GM19238 (cell line): ENCODE measurements at regions not wholly inside any gene's neighbourhood (a gene's known extent, or its start where the extent isn't known, plus 50 kb on each side); places are given as distances from the start of the nearest gene placed in this dataset.

ENCODE experiments used
- DNase-seq: peaks from one replicate; pipeline ENCODE4 v3.0.0; 2011; ENCODE audit warnings: low spot score; ENCODE audit not compliant: insufficient read length

GRCh38 chr11:32161293-32161692, 70.4 kb downstream of the RCN1 start:
- DNase-seq = no peak

GRCh38 chr11:32162351-32162750, 71.5 kb downstream of the RCN1 start:
- no peak for DNase-seq

- no peak for DNase-seq
Observed at GRCh38 chr11:32162906-32163305, 72.0 kb downstream of the RCN1 start.

- DNase-seq = no peak
Observed at GRCh38 chr11:32163557-32163956, 72.7 kb downstream of the RCN1 start.

GRCh38 chr11:32164836-32165235, 74.0 kb downstream of the RCN1 start:
- DNase-seq = no peak

- DNase-seq = no peak
Observed at GRCh38 chr11:32168924-32169323, 78.0 kb downstream of the RCN1 start.

GRCh38 chr11:32171445-32171844, 80.6 kb downstream of the RCN1 start:
- DNase-seq = no peak

- no peak for DNase-seq
Observed at GRCh38 chr11:32172041-32172847, 81.4 kb downstream of the RCN1 start.

GRCh38 chr11:32172848-32173834, 82.3 kb downstream of the RCN1 start:
- no peak for DNase-seq

GRCh38 chr11:32173977-32174376, 83.1 kb downstream of the RCN1 start:
- DNase-seq = no peak

- DNase-seq = peak; percentile 49
Observed at GRCh38 chr11:32176223-32176934, 85.5 kb downstream of the RCN1 start.

GRCh38 chr11:32178692-32179091, 87.8 kb downstream of the RCN1 start:
- no peak for DNase-seq

- DNase-seq = no peak
Observed at GRCh38 chr11:32183512-32183911, 92.6 kb downstream of the RCN1 start.

- DNase-seq = no peak
Observed at GRCh38 chr11:32184041-32184722, 93.3 kb downstream of the RCN1 start.

- no peak for DNase-seq
Observed at GRCh38 chr11:32184723-32185376, 94.0 kb downstream of the RCN1 start.

GRCh38 chr11:32186118-32186517, 95.2 kb downstream of the RCN1 start:
- DNase-seq = no peak

- no peak for DNase-seq
Observed at GRCh38 chr11:32187111-32187510, 96.2 kb downstream of the RCN1 start.

- DNase-seq = no peak
Observed at GRCh38 chr11:32188785-32189184, 97.9 kb downstream of the RCN1 start.

- no peak for DNase-seq
Observed at GRCh38 chr11:32196137-32196536, 105.3 kb downstream of the RCN1 start.

GRCh38 chr11:32198053-32198452, 107.2 kb downstream of the RCN1 start:
- DNase-seq = no peak
